GM19351 (cell line): ENCODE measurements at regions not wholly inside any gene's neighbourhood (a gene's known extent, or its start where the extent isn't known, plus 50 kb on each side); places are given as distances from the start of the nearest gene placed in this dataset.
"Not testable (repeated sequence)": the region's sequence is repeated elsewhere in the genome, so short reads cannot be mapped to it uniquely, and the experiment has no call there.

Experiments used
- ATAC-seq: cut with Tn5 transposase; IDR thresholded peaks from one replicate; pipeline ENCODE4 v1.9.1; 2021; ENCODE audit warnings: mild to moderate bottlenecking, moderate library complexity; ENCODE audit not compliant: unreplicated experiment

DNA sequence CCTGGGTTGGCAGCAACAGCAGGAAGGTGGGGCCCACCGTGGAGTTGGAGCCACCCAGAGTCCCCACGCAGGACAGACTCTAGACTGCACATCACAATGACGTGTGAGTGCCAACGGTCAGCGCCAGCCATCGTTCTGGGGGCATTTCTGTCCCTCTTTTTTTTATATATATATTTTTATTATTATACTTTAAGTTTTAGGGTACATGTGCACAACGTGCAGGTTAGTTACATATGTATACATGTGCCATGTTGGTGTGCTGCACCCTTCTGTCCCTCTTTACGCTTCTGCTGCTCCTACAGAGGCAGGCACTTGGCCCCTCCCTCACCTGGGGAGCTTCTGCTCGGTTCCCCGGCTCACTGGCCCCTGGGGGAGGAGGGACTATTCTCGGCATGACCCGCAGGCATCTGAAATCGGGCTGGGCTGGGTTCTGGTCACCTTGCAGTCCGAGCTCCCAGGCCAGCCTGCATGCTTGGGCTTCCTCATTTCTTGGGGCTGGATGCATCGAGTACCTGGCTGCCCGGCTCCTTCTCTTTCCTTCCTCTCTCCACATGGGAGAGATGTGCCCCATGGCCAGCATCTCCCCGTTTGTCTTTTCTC lies 787.4 kb downstream of the TBC1D22A start:
- ATAC-seq, result no peak

DNA sequence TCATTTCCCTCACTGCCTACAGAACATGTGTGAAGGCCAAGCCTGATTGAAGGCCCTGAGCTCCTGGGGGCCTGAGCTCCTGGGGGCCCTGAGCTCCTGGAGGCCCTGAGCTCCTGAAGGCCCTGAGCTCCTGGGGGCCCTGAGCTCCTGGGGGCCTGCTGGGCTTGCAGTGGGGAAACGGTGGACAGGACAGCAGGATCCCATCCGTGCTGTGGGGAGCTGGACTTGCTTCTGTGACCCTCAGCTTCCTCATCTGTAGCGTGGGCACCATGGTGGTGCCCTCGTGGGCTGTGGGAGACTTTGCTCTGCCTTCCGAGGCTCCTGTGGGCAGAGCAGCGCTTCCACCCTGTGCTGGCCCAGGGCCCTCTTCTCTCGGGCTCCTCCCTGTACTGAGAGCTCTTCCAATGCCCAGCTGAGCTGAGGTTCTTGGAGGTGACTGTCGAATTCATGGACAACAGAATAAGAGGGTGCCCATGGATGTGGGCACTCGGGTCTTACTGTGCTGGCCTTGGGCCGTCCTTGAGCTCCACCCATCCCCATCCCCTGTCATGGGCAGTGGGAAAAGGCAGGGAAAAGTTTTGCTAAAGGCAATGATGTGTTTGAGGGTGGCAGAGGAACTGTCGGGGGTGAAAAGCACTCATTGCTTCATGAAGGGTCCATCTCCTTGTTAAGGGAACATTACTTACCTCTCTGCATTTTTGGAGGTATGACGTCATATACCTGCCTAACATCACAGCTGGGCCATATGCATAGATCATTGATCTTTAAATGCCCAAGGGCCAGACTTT lies 786.7 kb downstream of the TBC1D22A start:
- no peak for ATAC-seq

DNA sequence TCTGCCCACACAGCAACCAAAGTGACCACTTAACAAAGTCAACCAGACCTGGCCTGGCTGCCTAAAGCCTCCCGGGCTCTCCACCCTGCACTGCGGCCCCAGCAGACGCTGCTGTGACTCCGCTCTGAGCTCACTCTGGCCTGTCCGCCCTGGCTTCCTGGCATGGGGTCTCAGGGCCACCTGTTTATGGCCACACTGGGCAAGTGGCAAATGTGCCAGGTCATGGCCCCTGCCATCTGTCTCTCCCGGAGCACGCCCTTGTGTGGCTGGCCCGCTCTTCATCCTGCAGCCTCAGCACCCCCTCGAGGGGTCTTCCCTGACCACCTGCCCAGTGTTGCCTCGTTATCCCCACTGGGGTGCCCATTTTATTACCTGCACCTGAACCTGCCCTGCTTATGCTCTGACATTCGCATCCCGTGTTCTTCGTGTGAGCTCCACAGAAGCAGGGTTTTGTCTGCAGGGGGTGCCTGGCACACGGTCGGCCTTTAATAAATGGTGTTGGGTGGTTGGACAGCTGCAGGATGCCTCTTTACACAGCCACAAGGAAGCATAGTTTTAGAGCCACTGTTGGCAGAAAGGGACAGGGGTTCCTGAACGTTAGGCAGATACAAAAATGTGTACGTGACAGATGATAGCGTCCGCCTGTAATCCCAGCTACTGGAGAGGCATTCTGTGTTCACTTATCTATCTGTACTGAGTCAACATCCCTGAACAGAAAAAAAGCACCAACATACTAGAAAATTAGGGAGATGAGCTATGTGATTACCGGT lies 785.6 kb downstream of the TBC1D22A start:
- no peak for ATAC-seq

DNA sequence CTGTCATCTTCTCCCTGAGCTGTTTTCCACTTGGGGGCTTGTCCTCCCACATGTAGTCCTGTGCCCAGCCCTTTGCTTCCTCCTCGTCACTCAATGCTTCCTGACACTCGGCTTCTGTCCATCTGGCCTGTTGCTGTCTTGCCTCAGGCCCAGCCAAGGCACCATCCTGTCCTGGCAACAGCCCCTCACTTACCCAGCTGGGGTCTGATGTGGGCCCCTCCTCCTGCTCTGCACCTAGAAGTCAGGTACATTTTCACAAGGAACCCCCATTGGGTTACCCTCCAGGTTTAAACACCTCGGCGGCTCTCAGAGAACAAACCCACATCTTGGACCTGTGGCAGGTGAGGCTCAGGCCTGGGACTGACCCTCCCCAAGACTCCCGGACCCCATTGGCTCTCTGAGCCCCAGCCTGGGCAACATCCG lies 784.8 kb downstream of the TBC1D22A start:
- ATAC-seq, result no peak

DNA sequence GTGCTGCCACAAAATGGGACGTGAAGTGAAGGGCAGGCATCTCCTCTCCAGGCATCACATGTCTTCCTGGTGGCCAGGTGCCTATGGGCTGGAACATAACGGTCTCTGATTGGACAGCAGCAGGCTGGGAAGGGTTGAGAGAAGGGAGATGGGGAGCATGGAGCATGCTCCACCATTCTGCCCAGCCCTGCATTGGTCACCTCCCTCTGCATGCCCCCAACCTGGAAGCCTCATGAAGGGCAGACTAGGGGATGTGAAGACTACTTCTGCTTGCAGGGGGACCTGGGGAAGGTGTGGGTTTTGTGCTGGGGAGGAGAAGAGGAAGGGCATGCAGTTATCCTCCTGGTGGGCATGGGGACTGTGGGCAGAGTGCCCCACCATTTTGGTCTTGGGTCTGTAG lies 782.2 kb downstream of the TBC1D22A start:
- ATAC-seq, result no peak

DNA sequence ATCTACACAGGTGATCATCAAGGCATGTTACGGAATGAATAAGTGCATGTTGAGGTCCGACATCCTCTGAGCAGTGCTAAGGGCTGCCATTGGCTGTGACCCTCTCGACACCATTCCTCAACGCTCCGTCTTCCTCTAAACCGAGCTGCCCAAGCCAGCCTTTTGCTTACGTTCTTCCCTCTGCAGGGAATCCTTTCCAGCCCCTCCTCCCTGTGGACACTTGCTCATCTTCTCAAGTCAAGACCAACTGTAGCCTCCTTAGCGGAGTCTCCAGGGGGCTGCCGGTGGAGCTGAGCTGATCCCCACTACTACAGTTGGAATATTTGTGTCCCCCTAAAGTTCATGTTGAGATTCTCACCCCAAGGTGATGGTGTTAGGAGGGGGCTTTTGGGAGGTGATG lies 781.0 kb downstream of the TBC1D22A start:
- no peak for ATAC-seq

DNA sequence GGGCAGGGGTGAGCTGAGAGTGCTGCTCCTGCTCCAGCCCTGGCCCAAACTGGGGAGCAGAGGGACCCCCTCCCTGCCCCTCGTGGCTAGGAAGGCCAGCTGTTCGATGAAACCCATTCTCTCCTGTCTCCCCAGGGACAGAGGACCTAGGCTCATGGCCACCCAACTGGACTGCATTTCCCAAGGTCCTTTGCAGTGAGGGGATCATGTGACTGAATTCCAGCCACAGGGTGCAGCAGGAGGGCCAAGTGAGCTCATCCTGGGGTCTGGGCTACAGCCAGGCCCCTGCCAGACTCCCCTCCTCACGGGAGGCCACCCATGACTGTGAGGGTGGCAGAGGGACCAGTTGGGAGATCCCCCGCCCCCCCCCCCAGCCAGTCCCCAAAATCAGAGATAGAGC lies 777.6 kb downstream of the TBC1D22A start:
- no peak for ATAC-seq

DNA sequence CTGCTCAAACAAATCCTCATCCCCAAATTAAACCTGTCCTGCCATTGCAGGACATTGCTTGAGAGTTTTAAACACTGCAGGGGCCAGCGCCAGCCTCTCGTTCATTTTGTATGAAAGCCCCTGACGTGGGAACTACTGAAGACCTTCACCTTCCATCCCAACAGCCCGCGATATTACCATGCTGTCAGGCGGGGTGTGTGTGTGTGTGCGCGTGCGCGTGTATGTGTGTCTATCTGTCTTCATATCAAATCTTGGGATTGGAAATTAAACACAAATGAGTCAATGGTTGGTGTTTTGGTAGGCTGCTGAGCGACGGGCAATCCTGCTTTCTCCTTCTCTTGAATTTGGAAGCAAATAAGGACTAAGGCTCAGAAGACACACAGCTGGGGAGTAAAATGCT lies 776.9 kb downstream of the TBC1D22A start:
- ATAC-seq, result no peak

DNA sequence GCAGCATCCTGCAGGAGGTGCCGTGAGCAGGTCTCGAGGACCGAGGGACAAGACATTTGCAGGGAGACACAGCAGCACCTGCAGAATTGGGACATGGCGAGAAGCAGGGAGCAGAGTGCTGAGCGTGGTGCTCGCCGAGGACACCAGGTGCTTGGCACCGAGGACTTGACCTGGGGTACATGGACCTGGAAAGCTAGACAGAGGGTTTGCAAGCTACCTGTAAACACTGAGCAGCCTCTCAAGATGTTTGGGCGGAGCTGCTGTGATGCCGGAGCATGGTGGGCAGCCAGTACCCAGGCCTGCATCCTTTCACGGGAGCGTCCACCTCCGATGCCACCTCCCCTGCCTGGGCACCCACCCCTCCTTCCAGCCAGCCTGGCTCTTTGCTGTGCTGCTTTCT lies 773.2 kb downstream of the TBC1D22A start:
- no peak for ATAC-seq

DNA sequence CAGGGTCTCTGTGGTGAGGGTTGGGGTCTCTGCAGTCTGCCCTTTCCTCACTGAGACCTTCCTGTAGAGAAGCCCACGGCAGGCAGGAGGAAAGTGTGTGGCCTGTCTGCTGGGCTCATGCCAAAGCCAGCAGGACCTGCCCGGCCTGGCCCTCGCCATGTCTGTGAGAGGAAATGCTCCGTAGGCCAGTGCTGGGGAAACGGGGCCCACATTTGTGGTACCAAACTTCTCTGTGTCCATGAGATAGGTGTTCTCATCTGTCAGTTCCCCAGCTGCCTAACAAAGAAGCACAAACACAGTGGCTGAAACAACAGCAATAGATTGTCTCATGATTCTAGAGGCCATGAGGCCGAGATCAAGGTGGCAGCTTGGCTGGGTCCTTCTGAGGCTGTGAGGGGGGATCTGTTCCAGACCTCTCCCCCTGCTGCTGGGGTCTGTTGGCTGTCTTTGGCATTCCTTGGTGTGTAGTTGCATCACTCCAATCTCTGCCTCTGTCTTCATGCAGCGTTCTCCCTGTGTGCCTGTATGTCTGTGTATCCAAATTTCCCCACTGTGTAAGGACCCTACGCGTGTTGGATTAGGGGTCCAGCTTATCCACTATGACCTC lies 772.5 kb downstream of the TBC1D22A start:
- ATAC-seq, result no peak

DNA sequence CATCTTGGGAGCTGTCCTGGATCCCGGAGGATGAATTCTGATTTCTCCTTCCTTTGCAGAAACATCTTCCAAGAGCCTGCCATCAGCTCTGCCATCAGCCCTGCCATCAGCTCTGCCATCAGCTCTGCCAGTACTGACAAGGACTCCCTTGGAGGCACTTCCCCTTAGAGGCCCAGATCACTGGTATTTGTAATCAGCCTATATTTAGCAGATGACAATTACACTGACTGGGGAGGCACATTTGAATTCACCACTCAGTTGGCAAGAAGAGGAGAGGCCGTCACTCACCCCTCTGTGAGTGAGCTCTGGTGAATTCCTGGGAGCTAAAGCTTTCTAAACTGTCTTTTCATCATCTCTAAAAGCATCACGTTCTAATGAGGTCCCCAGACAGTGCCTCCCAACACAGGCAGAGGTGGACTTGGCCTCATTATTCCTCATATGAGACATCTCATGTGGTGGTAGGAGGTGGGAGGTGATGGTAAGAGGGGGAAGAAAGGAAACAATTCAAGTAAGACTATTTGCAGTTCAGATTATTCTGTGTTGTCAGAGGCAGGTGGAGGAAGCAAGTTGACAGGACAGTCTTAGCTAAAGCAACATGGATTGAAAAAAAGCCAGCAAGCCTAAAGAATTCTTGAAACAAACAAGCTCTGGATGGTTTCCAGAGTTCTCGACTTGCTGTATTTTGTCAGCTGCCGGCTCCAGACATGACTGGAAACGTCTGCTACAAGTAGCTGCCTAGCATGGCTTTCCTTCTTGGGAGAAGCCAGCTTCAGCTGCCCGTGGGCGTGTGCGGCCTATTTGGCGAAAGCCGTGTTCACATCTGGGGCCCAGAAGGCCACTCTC lies 771.7 kb downstream of the TBC1D22A start:
- ATAC-seq, result no peak

DNA sequence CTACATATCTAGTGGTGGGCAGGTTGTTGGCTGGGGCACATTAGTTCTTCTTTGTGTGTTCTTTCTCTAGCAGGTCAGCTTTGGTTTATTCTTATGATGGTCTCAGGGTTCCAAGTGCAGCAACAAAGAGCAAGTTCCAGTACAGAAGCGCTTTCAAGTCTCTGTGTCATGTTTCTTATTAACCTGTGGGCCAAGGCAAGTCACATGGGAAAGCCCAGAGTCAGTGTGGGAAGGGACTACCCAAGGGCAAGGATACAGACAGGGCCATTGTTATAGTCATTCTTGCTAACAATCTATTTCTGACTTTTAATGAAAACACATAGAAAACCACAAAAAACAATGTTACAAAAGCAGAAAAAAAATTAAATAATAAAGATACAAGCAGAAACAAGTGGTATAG lies 754.6 kb downstream of the TBC1D22A start:
- ATAC-seq, result no peak

DNA sequence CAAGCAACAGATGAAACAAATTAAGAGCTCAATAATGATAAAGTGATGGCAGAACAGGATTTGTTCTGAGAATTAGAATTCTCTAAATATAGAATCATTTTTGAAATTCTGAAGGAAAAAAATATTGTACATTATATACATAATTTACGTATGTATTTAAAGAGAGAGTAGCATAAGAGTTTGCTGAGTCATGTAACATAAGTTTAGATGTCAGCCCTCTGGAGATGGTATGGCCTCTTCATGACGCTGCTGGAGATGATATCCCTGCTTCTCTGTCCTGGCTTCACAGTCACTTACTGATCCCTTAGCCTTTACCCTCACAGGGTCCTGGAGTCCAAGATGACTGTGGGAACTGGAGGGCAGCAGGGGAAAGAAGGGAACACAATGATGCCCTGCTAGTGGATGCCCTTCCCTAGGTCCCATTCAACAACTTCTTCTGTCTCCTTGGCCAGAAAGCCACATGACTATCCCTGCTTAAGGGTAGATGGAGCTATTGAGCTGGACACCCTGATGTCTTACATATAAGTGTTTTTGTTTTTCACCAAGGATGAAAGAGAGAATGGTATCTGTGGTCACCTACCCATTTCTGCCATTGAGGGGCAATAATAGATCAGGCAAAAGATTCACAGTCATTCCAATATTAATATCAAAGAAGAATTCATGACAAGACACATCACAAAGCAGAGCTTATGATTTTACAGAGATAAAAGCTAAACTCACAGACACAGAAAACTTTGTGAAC lies 753.1 kb downstream of the TBC1D22A start:
- ATAC-seq, result no peak

DNA sequence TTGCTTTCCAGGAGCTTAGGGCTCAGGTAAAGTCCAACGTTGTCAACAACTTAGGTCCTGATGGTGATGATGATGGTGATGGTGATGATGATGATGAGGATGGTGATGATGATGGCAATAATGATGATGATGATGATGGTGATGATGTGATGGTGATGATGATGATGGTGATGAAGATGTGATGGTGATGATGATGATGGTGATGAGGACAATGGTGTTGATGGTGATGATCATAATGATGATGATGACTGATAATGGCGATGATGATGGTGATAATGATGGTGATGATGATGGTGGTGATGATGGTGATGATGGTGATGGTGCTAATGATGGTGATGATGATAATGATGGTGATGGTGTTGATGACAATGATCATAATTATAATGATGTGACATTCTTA lies 750.2 kb downstream of the TBC1D22A start:
- no peak for ATAC-seq

DNA sequence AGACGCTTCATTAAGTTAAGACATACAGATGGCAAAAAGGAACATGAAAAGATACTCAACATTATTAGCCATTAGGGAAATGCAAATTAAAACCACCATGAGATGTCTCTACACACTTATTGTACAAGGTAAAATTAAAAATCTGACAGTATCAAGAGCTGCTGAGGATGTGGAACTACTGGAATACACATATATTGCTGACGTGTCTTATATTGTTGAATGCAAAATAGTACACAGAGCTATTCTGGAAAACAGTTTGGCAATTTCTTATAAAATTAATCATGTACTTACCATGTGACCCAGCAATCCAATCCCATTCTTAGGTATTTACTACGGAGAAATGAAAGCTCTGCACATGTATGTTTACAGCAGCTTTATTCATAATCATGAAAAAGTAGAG lies 742.5 kb downstream of the TBC1D22A start:
- ATAC-seq, result no peak

DNA sequence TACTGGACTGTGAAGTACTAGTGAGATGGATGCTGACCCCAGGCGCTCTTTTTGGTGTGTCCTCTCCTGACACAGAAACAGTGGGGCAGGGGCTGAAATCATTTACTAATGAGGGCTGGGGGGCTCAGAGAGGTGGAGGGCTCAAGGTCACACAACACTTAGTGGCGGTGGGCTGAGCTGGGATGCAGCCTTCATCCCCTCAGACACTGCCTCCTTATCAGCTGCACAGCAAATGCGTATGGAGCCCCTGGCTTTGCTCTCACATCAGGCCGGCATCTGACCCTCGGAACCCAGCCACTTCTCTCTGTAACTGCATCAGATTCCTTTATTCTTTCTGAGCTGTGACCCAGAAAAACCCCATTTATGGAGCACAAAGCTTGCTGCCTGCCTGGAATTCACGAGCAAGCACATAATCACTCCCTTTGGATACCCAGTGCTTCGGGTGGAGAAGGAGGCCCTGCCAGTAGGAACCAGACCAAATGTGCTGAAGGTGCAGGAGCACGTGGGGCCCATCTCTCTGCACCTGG lies 736.6 kb downstream of the TBC1D22A start:
- no peak for ATAC-seq

DNA sequence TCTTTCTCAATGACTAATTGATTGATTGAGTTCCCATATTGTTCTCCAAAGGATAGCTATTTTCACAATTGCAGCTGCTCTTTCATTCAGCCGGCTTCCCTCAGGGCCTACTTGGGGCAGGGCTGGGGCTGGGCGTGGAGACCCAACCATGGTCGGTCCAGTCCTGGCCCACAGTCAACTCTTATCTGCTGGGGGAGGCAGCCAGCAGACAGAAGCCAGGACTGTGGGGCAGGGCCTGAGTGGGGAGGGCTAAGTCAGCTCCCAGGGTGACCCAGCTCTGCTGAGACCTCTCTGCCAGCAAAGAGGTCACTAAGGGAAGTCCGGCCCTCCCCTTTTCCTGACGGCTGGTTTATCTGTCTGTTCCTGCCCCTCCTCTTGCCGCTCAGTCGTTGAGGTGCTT lies 735.2 kb downstream of the TBC1D22A start:
- no peak for ATAC-seq

DNA sequence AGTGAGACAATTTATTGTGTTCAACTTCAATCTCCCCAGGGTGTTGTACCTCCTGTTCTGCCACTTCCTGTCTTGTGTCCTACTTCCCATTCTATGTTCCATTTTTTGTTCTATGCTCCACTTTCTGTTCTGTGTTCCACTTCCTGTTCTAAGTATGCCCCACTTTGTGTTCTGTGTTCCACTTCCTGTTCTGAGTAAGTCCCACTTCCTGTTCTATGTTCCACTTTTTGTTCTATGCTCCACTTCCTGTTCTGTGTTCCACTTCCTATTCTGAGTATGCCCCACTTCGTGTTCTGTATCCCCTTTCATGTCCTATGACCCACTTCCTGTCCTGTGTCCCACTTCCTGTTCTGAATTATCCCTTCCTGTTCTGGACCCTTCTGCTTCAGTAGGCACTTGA lies 732.7 kb downstream of the TBC1D22A start:
- no peak for ATAC-seq

DNA sequence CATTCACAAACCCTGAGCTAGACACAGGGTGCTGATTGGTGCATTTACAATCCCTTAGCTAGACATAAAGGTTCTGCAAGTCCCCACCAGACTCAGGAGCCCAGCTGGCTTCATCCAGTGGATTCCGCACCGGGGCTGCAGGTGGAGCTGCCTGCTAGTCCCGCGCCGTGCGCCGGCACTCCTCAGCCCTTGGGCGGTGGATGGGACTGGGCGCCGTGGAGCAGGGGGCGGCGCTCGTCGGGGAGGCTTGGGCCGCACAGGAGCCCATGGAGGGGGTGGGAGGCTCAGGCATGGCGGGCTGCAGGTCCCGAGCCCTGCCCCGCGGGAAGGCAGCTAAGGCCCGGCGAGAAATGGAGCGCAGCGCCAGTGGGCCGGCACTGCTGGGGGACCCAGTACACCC lies 725.7 kb downstream of the TBC1D22A start:
- ATAC-seq, result not testable (repeated sequence)
